Heart left ventricle (tissue), 16 donors: ENCODE measurements at regions not wholly inside any gene's neighbourhood (a gene's known extent, or its start where the extent isn't known, plus 50 kb on each side); places are given as distances from the start of the nearest gene placed in this dataset.

Source experiments
- ATAC-seq, 4 donors: fragments of 200-7000 bp; cut with Tn5 transposase; one replicate each; pipeline ENCODE4 v1.9.1; 2020 to 2022; ENCODE audit warnings: moderate library complexity in 4 of 4, mild to moderate bottlenecking in 3 of 4, moderate number of reproducible peaks in 1 of 4
- DNase-seq, 5 donors: peaks; one replicate each; pipeline ENCODE4 v3.0.0-alpha.2; 2020
- H3K27ac ChIP-seq, 12 donors: fragments of 200-600 bp; sonication (generic) in 4 of 12; one replicate each; pipeline versions ENCODE4 v1.5.0 to v1.8.0; 2016 to 2022; ENCODE audit warnings: mild to moderate bottlenecking in 2 of 12
- H3K27me3 ChIP-seq, 9 donors: fragments of 200-600 bp; sonication (generic) in 2 of 9; one replicate each; pipeline versions ENCODE4 v1.5.1 to v1.8.0; 2016 to 2022; ENCODE audit warnings: mild to moderate bottlenecking in 3 of 9
- H3K36me3 ChIP-seq, 9 donors: fragments of 200-600 bp; sonication (generic) in 2 of 9; one replicate each; pipeline versions ENCODE4 v1.5.0 to v1.8.0; 2018 to 2022; ENCODE audit warnings: mild to moderate bottlenecking in 2 of 9
- H3K4me1 ChIP-seq, 12 donors: fragments of 200-600 bp; sonication (generic) in 4 of 12; one replicate each; pipeline versions ENCODE4 v1.5.0 to v1.8.0; 2016 to 2022; ENCODE audit warnings: mild to moderate bottlenecking in 3 of 12
- H3K4me3 ChIP-seq, 12 donors: fragments of 200-600 bp; sonication (generic) in 4 of 12; one replicate each; pipeline versions ENCODE4 v1.5.0 to v1.8.0; 2017 to 2022; ENCODE audit warnings: mild to moderate bottlenecking in 9 of 12, moderate library complexity in 4 of 12
- H3K9me3 ChIP-seq, 12 donors: fragments of 200-600 bp; sonication (generic) in 4 of 12; one replicate each; pipeline versions ENCODE4 v1.5.0 to v1.8.0; 2016 to 2022; ENCODE audit warnings: mild to moderate bottlenecking in 1 of 12
- CTCF ChIP-seq, 12 donors: fragments of 200-600 bp; sonication (generic) in 4 of 12; IDR thresholded peaks; one replicate each; pipeline versions ENCODE4 v1.5.0 to v1.8.0; 2018 to 2022; ENCODE audit warnings: antibody characterized with exemption in 12 of 12, mild to moderate bottlenecking in 5 of 12
- POLR2A ChIP-seq, 2 donors: fragments of 450-650 bp; IDR thresholded peaks; one replicate each; pipeline ENCODE4 v1.6.1; 2017; ENCODE audit warnings: antibody characterized with exemption in 2 of 2, mild to moderate bottlenecking in 2 of 2, moderate library complexity in 2 of 2
- WGBS, 4 donors: extraction: QIAGEN DNeasy Blood & Tissue Kit in 2 of 4; methylation state at CpG; one replicate each; pipeline versions ENCODE4 v1.1.5 to v1.1.7; 2013 to 2018; 5-methylcytosine and 5-hydroxymethylcytosine counted together
- intact Hi-C, 10 donors: fragments of 100-400 bp; cut with DNase I; formaldehyde crosslinking; loops; one replicate each; pipeline versions ENCODE4 v1.11.1 to v1.14.2; 2022
- donor health status: ischemic (EF 13 %, LVEDD 7.1; RV severe dilation, severe dysfunction).
- donor health status: healthy with polysubstance abuse.
- donor health status: DM: no; HTN: yes; CAD: no.
- donor health status: DM: no; HTN: no; CAD: no.
- donor health status: ischemic (EF 25% LVEDD 6.9; RV normal size, moderate dysfunction).
- donor health status: ischemic (EF 25% LVEDD 5.7; RV mildly dilated, moderate dysfunction).
- donor health status: healthy.
- donor health status: DM: yes; HTN: yes; CAD: no.
- donor health status: ischemic (EF 35%, LVEDD 5.7; RV mildly dilated, moderate dysfunction).
- donor health status: nonischemic (EF 11% LVEDD 7.7; RV severe dilation, severe dysfunction).
- donor health status: DM: yes; HTN: yes; CAD: no.
- donor health status: PGD.
- donor health status: ischemic (EF 29% LVEDD 5.4; RV normal size, mild dysfunction).
- donor health status: nonischemic (EF 23%, LVEDD 6.1; RV moderate dilation, normal function).

- H3K27ac ChIP-seq, result no peak overlapping the region
- intact Hi-C loops, result no loop called here
- TF ChIP-seq CTCF (IDR thresholded peaks at IDR 0.05) (no peak), POLR2A (IDR thresholded peaks at IDR 0.05) (no peak)
- H3K27me3 ChIP-seq, result no peaks in the 10 kb centered on the region
- H3K4me1 ChIP-seq, result no peaks in the 10 kb centered on the region
- H3K4me3 ChIP-seq, result no peak overlapping the region
- peaks cover 0 to 10% (median 0%) of the 10 kb centered on the region in 12 donors for H3K9me3 ChIP-seq
- ATAC-seq (no peak), DNase-seq (no peak)
- WGBS, 4 donors, result 90 to 93% (median 92%) methylated on average over 1 of the region's 1 CpG
- H3K36me3 ChIP-seq, result no peaks in the 10 kb centered on the region
Observed at GRCh38 chr1:208895820-208896219, 651.6 kb upstream of the PLXNA2 start.

GRCh38 chr1:208896768-208897167 lies 652.6 kb upstream of the PLXNA2 start:
- intact Hi-C loops, result no loop called here
- H3K4me3 ChIP-seq, result no peak overlapping the region
- DNase-seq (no peak), ATAC-seq (no peak)
- H3K36me3 ChIP-seq, result no peaks in the 10 kb centered on the region
- no peaks in the 10 kb centered on the region for H3K4me1 ChIP-seq
- TF ChIP-seq POLR2A (IDR thresholded peaks at IDR 0.05) (no peak), CTCF (IDR thresholded peaks at IDR 0.05) (no peak)
- no peak overlapping the region for H3K27ac ChIP-seq
- H3K27me3 ChIP-seq, result no peaks in the 10 kb centered on the region
- peaks cover 0 to 10% (median 0%) of the 10 kb centered on the region in 12 donors for H3K9me3 ChIP-seq

GRCh38 chr1:208899438-208899837 lies 655.3 kb upstream of the PLXNA2 start:
- no peaks in the 10 kb centered on the region for H3K27me3 ChIP-seq
- ATAC-seq (no peak), DNase-seq (no peak)
- H3K36me3 ChIP-seq, result no peaks in the 10 kb centered on the region
- H3K27ac ChIP-seq, result no peak overlapping the region
- H3K9me3 ChIP-seq, result peaks cover 0 to 10% (median 0%) of the 10 kb centered on the region in 12 donors
- TF ChIP-seq POLR2A (IDR thresholded peaks at IDR 0.05), result no peak
- intact Hi-C loops, result no loop called here
- no peaks in the 10 kb centered on the region for H3K4me1 ChIP-seq
- no peak overlapping the region for H3K4me3 ChIP-seq

GRCh38 chr1:208903251-208903905 lies 659.2 kb upstream of the PLXNA2 start:
- Histone ChIP-seq H3K9me3 (no peaks in the 10 kb centered on the region), H3K36me3 (no peaks in the 10 kb centered on the region), H3K4me3 (no peak overlapping the region), H3K27me3 (no peaks in the 10 kb centered on the region), H3K27ac (no peak overlapping the region), H3K4me1 (no peaks in the 10 kb centered on the region)
- DNase-seq (no peak), ATAC-seq (no peak)
- intact Hi-C loops, result no loop called here
- 88 to 93% (median 92%) methylated on average over 7 of the region's 7 CpGs for WGBS, 4 donors
- no peak for TF ChIP-seq CTCF (IDR thresholded peaks at IDR 0.05)
- TF ChIP-seq POLR2A (IDR thresholded peaks at IDR 0.05), result no peak

- no peak for ATAC-seq
- peaks cover 0 to 4% (median 0%) of the 10 kb centered on the region in 9 donors for H3K27me3 ChIP-seq
Observed at GRCh38 chr1:208907790-208908189, 663.6 kb upstream of the PLXNA2 start.

More at GRCh38 chr1:208907790-208908189, 663.6 kb upstream of the PLXNA2 start:
- WGBS, 4 donors, result 51 to 59% (median 55%) methylated on average over 4 of the region's 4 CpGs
- Histone ChIP-seq H3K4me1 (no peaks in the 10 kb centered on the region), H3K9me3 (peaks cover 0 to 3% (median 0%) of the 10 kb centered on the region in 12 donors), H3K4me3 (no peak overlapping the region), H3K27ac (no peak overlapping the region), H3K36me3 (no peaks in the 10 kb centered on the region)
- intact Hi-C loops, result no loop called here
- no peak for DNase-seq
- TF ChIP-seq CTCF (IDR thresholded peaks at IDR 0.05), result no peak
- no peak for TF ChIP-seq POLR2A (IDR thresholded peaks at IDR 0.05)
